ENCODE measurements at regions not wholly inside any gene's neighbourhood (a gene's known extent, or its start where the extent isn't known, plus 50 kb on each side); places are given as distances from the start of the nearest gene placed in this dataset.

DNA sequence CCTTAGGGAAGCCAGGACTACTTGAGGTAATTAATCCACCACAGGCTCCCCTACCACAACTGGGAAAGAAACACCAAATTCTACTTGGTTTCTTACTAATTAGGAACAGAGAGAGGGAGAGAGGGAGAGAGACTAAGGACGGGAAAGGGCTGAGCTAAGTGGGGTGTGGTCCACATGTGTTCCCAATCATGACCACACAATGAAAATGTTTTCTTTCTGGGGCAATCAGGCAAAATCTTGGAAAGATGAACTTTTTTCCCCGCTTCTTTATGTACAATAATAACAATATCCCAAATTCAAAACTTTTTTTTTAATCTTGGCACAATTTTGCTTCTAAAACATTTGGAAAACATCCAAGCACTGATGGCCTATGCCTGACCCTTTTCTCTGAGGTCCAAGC, 734.4 kb downstream of the MAFB start:
- DNase-seq: no peak

- DNase-seq: no peak
These were observed 742.1 kb downstream of the MAFB start for GRCh38 chr20:39946931-39947330.

- DNase-seq: no peak
These were observed 742.8 kb downstream of the MAFB start for GRCh38 chr20:39946053-39946810.

- no peak for DNase-seq
These were observed 744.2 kb downstream of the MAFB start for GRCh38 chr20:39944861-39945260.

DNA sequence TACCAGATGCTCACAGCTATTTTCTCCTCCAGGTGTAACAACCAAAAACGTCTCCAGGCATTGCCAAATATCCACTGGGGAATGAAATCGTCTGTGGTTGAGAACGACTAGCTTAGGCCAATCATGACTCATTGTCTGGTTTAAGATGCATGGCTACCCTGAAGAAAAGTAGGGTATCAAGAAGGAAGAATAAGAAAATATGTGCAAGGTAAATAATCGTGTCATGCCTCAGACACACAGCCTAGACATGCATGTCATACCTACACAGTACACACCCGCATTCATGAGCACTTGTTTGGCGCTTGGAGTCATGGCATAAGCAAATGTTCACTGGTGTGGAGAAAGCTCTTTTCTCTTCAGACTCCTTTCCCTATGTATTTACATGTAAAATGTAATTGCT, 745.7 kb downstream of the MAFB start:
- no peak for DNase-seq

DNA sequence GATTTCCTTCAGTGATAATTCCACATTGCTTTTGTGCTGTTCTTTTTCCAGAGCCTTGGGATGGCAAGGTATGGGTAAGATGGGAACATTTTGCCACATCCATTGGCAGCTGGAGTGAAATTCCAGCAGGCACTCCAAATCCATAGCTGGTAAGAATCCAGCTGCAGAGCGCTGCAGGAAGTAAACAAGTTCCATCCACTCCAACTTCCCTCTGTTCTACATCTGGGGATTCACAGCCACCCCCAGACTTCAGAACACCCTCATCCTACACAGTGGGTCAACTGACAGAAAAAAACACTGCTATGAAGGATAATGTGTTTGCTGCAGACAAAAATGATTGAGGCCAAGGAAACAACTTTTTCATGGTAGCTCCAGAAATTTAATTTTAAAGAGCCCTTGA, 747.8 kb downstream of the MAFB start:
- no peak for DNase-seq

- DNase-seq: no peak
These were observed 749.7 kb downstream of the MAFB start for GRCh38 chr20:39939241-39939865.

- no peak for DNase-seq
These were observed 752.6 kb downstream of the MAFB start for GRCh38 chr20:39936401-39936800.

- no peak for DNase-seq
These were observed 753.1 kb downstream of the MAFB start for GRCh38 chr20:39935901-39936300.

DNA sequence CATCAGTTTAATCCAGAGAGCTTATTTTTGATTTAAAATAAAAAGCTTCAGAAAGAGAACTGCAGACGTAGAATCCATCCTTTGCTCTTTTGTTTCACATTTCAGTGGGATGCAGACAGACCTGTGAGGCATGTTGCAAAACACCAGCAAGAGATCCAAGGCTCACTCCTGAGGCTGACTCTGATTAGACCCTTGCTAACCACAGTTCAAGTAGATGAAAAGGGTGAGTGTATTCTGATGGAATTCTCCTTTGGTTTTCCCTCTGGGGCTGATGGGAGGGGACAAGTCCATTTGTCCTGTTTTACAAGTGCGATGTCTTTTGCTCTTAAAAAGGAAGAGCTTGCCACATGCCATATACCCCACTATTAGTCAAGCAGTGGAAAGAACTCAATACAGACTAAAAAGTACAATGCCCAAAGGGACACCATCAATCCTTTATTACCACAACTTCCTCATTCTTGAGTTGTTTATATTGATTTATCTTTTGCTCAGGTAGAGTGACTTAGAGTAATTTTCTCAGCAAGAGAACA, 772.7 kb downstream of the MAFB start:
- no peak for DNase-seq

DNA sequence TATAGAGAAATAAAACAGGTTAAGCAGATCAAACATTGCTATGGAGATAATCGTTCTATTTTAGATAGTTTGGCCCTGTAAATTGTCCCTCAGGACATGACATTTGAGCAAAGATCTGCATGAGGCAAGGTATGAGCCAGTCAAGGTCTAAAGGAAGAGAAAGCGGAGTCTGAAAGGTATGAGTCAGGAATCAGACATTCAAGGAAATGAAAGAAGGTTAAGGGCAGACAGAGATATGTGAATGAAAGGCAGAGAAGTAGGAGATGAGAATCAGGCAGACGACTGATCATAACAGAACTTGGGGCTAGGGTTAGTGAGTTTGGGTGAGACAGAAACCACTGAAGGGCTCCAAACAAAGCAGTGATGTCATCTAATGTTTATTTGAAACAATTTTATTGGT, 775.8 kb downstream of the MAFB start:
- DNase-seq: no peak

DNA sequence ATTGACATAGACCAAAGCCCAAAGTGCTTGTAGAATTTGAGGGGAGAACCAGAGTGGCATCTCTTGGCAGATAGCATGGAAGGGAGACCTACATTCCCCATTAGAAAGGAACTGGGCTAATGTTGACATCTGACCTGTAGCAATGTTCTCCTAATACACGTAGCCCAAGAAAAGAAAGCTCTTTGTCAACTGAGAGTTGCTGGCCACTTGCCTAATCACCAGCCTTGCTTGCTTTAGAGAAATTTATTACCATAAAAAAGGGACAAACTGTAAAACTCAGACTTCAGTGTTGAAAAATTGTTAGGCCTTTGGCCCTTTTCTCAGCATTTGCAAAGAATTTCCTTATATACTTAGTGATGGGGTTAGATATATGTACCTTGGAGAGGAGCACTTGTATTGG, 777.5 kb downstream of the MAFB start:
- DNase-seq: no peak

GRCh38 chr20:39910536-39910935, 778.5 kb downstream of the MAFB start:
- no peak for DNase-seq

GRCh38 chr20:39909447-39909846, 779.6 kb downstream of the MAFB start:
- DNase-seq: no peak

DNA sequence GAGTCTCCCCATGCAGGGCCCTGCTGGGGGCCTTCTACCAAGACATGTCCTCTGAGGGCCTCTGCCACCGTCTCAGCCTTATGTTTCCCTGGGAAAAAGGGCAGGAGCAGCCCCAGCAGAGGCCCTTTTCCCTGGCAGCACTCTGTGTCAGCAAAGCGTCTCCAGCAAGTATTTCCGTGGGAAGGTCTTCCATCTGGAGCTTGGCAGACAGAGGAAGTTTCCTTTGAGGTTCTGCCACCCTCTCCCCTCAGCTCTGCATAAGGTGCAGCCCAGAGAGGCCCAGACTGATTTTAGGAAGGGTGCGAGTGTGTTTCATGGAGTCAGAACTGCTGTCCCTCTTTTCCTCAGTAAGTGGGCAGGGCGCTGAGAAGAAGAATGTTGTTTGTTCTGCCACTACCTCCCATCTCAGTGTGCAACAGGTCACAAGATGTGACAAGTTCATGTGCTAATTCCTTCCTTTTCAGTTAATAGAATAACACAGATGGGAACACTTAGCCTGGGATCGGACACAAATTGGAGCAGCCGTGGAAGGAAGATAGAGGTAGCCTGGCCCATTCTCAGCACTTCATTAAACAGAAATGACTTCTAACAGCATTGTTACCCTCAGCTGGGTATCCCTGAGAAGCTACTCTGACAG, 784.4 kb downstream of the MAFB start:
- DNase-seq: no peak

GRCh38 chr20:39903806-39904465, 785.1 kb downstream of the MAFB start:
- no peak for DNase-seq

- no peak for DNase-seq
These were observed 789.2 kb downstream of the MAFB start for GRCh38 chr20:39899881-39900280.

GRCh38 chr20:39898467-39898852, 790.6 kb downstream of the MAFB start:
- no peak for DNase-seq

GRCh38 chr20:39897781-39898466, 791.1 kb downstream of the MAFB start:
- no peak for DNase-seq

GRCh38 chr20:39897058-39897457, 792.0 kb downstream of the MAFB start:
- no peak for DNase-seq

DNA sequence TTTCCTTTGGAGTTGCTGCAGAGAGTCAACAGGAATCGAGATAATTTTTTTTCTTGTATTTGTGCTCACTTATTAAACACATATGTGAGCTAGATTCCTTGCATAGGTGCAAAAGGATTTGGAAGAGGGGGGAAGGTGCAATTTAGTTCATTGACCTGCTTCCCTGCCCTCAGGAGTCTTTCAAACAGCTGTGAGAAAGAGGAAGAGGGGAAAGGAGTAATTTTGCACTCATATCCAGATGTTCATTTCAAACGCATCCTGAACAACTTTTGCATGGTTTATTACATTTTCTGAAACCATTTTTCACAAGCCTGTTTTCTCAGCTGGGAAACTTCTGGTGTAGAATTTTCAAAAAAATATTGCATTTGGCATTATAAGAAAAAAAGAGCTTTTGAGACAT, 795.0 kb downstream of the MAFB start:
- no peak for DNase-seq

DNA sequence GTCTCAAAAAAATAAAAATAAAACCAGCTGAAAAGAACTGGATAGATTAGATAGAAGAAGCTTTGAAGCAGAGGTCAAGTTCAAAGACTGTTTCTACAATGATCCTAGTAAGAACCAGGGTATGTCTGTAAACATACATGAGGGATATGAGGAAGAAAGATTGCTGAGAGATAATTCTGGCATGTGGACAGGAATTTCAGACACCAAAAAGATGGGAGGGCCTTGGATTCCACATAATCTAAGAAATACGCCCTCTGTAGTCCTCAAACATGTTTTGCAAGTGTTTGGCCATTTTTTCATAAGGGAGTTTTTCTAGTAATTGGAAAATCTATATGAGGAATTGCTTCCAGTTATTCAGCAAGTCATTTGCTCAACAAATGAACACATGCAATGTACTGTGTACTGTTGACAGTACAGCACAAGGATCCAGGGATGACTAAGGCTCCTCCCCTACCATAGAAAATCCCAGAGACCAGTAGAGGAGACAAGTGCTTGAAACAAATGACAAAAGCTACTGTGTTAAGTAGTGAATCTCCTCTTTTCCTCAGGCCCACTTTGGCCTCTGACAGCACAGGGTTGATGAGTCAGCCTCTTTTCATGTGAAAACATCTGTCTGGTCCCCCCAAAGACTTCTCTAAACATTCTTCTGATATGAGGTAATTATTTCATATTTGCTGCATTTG, 795.9 kb downstream of the MAFB start:
- DNase-seq: no peak
